ENCODE measurements at regions not wholly inside any gene's neighbourhood (a gene's known extent, or its start where the extent isn't known, plus 50 kb on each side); places are given as distances from the start of the nearest gene placed in this dataset.

GRCh38 chr2:46836295-46837111, 79.1 kb downstream of the MCFD2 start:
- TF ChIP-seq CTCF (IDR thresholded peaks at IDR 0.05) (no peak), SIN3A (IDR thresholded peaks at IDR 0.05; ENCODE audit: borderline replicate concordance, insufficient read depth, low read depth, low read length) (no peak)

Data from Panc1 (cell line).